H9 (cell line): ENCODE measurements at regions not wholly inside any gene's neighbourhood (a gene's known extent, or its start where the extent isn't known, plus 50 kb on each side); places are given as distances from the start of the nearest gene placed in this dataset.

Experiments used
- DNase-seq: peaks from one replicate; pipeline ENCODE4 v3.0.0-alpha.2; 2017
- H2AFZ ChIP-seq: one replicate; pipeline ENCODE4 v1.6.1; 2013; ENCODE audit warnings: mild to moderate bottlenecking, low read length, control low read depth, moderate library complexity
- H2AK5ac ChIP-seq: 2 replicates; pipeline ENCODE4 v1.6.1; 2013; ENCODE audit warnings: low read length, control low read depth, mixed read lengths; ENCODE audit not compliant: insufficient read length
- H2BK120ac ChIP-seq: one replicate; pipeline ENCODE4 v1.6.1; 2013; ENCODE audit warnings: low read depth, mild to moderate bottlenecking, low read length, control low read depth, inconsistent platforms; ENCODE audit not compliant: poor library complexity, severe bottlenecking
- H2BK12ac ChIP-seq: 2 replicates; pipeline ENCODE4 v1.6.1; 2013; ENCODE audit warnings: low read length, control low read depth, mixed read lengths, low read depth; ENCODE audit not compliant: insufficient read length
- H2BK15ac ChIP-seq: 2 replicates; pipeline ENCODE4 v1.6.1; 2013; ENCODE audit warnings: low read depth, low read length, control low read depth
- H2BK20ac ChIP-seq: one replicate; pipeline ENCODE4 v1.6.1; 2013; ENCODE audit warnings: low read depth, mild to moderate bottlenecking, low read length, control low read depth, inconsistent platforms; ENCODE audit not compliant: poor library complexity, severe bottlenecking
- H2BK5ac ChIP-seq: 2 replicates; pipeline ENCODE4 v1.6.1; 2013; ENCODE audit warnings: low read length, control low read depth, mixed read lengths; ENCODE audit not compliant: insufficient read length
- H3K14ac ChIP-seq: 2 replicates; pipeline ENCODE4 v1.6.1; 2013; ENCODE audit warnings: low read length, control low read depth; ENCODE audit not compliant: insufficient read depth
- H3K18ac ChIP-seq: 2 replicates; pipeline ENCODE4 v1.6.1; 2013; ENCODE audit warnings: low read depth, mild to moderate bottlenecking, mixed read lengths, low read length, control low read depth; ENCODE audit not compliant: insufficient read length
- H3K23ac ChIP-seq: 2 replicates; pipeline ENCODE4 v1.6.1; 2013; ENCODE audit warnings: low read length, control low read depth, mixed read lengths, low read depth; ENCODE audit not compliant: insufficient read length
- H3K23me2 ChIP-seq: 2 replicates; pipeline ENCODE4 v1.6.1; 2013; ENCODE audit warnings: low read depth, mild to moderate bottlenecking, mixed read lengths, low read length, control low read depth; ENCODE audit not compliant: insufficient read length, poor library complexity, severe bottlenecking
- H3K27ac ChIP-seq: 2 replicates; pipeline ENCODE4 v1.5.1; 2013; ENCODE audit warnings: low read length, control low read depth, mixed read lengths, low read depth; ENCODE audit not compliant: insufficient read length
- H3K27me3 ChIP-seq: 2 replicates; pipeline ENCODE4 v1.6.1; 2013; ENCODE audit warnings: low read length, control low read depth, inconsistent platforms; ENCODE audit not compliant: insufficient read depth
- H3K4ac ChIP-seq: 2 replicates; pipeline ENCODE4 v1.6.1; 2013; ENCODE audit warnings: low read depth, mild to moderate bottlenecking, control low read depth, inconsistent platforms, low read length, moderate library complexity
- H3K4me1 ChIP-seq: 2 replicates; pipeline ENCODE4 v1.6.1; 2013; ENCODE audit warnings: low read length, control low read depth, inconsistent platforms; ENCODE audit not compliant: insufficient read depth
- H3K4me2 ChIP-seq: 2 replicates; pipeline ENCODE4 v1.6.1; 2013; ENCODE audit warnings: low read length, control low read depth, mixed read lengths; ENCODE audit not compliant: insufficient read length, insufficient read depth
- H3K56ac ChIP-seq: 2 replicates; pipeline ENCODE4 v1.6.1; 2013; ENCODE audit warnings: low read depth, mild to moderate bottlenecking, mixed read lengths, low read length, control low read depth; ENCODE audit not compliant: insufficient read length
- H3K79me1 ChIP-seq: 2 replicates; pipeline ENCODE4 v1.6.1; 2013; ENCODE audit warnings: low read depth, mild to moderate bottlenecking, moderate library complexity, low read length, control low read depth, inconsistent platforms; ENCODE audit not compliant: insufficient read depth, poor library complexity, severe bottlenecking
- H3K79me2 ChIP-seq: 2 replicates; pipeline ENCODE4 v1.6.1; 2013; ENCODE audit warnings: low read length, control low read depth, inconsistent platforms; ENCODE audit not compliant: insufficient read depth
- H3K9ac ChIP-seq: 2 replicates; pipeline ENCODE4 v1.6.1; 2013; ENCODE audit warnings: low read length, control low read depth, mixed read lengths; ENCODE audit not compliant: insufficient read length; ENCODE audit errors: extremely low read depth
- H3K9me3 ChIP-seq: one replicate; pipeline ENCODE4 v1.6.1; 2013; ENCODE audit warnings: low read depth, low read length, inconsistent platforms; ENCODE audit not compliant: control insufficient read depth
- H3T11ph ChIP-seq: one replicate; pipeline ENCODE4 v1.6.1; 2013; ENCODE audit warnings: mild to moderate bottlenecking, low read length, control low read depth, inconsistent platforms
- H4K20me1 ChIP-seq: one replicate; pipeline ENCODE4 v1.6.1; 2013; ENCODE audit not compliant: control insufficient read depth, insufficient read length, insufficient read depth
- H4K5ac ChIP-seq: 2 replicates; pipeline ENCODE4 v1.6.1; 2013; ENCODE audit warnings: low read depth, mild to moderate bottlenecking, mixed read lengths, low read length, control low read depth; ENCODE audit not compliant: insufficient read length
- H4K8ac ChIP-seq: replicated peaks from 2 replicates; pipeline ENCODE4 v1.6.1; 2013; ENCODE audit warnings: low read length, control low read depth, mixed read lengths, low read depth; ENCODE audit not compliant: insufficient read length
- H4K91ac ChIP-seq: 2 replicates; pipeline ENCODE4 v1.6.1; 2013; ENCODE audit warnings: low read depth, mild to moderate bottlenecking, moderate library complexity, mixed read lengths, low read length, control low read depth; ENCODE audit not compliant: insufficient read length
- H3K27ac Mint-ChIP-seq, 3 experiments: 2 replicates in 2 of 3; 3 replicates in 1 of 3; pipeline ENCODE4 v1.8.0; 2020 to 2021; ENCODE audit warnings: mixed read lengths in 3 of 3, mild to moderate bottlenecking in 1 of 3, moderate library complexity in 1 of 3
- H3K27me3 Mint-ChIP-seq: 2 replicates; pipeline ENCODE4 v1.8.0; 2021; ENCODE audit warnings: low read depth, mild to moderate bottlenecking, moderate library complexity, mixed read lengths
- H3K36me3 Mint-ChIP-seq, 3 experiments: 2 replicates in 2 of 3; 3 replicates in 1 of 3; pipeline ENCODE4 v1.8.0; 2020 to 2021; ENCODE audit warnings: low read depth in 3 of 3, mixed read lengths in 3 of 3; ENCODE audit not compliant: insufficient read depth in 1 of 3
- H3K4me1 Mint-ChIP-seq, 2 experiments: 2 replicates each; pipeline ENCODE4 v1.8.0; 2020; ENCODE audit warnings: mixed read lengths in 2 of 2
- H3K4me3 Mint-ChIP-seq, 2 experiments: 2 replicates in 1 of 2; 3 replicates in 1 of 2; pipeline ENCODE4 v1.8.0; 2020 to 2021; ENCODE audit warnings: mild to moderate bottlenecking in 2 of 2, mixed read lengths in 2 of 2, moderate library complexity in 1 of 2
- H3K9me3 Mint-ChIP-seq, 2 experiments: 2 replicates in 1 of 2; 3 replicates in 1 of 2; pipeline ENCODE4 v1.8.0; 2020; ENCODE audit warnings: mild to moderate bottlenecking in 2 of 2, mixed read lengths in 2 of 2, moderate library complexity in 1 of 2
- CTCF ChIP-seq: fragments of 200-600 bp; sonication (generic); conservative IDR thresholded peaks from 3 replicates; pipeline ENCODE4 v1.8.0; 2021; ENCODE audit warnings: antibody characterized with exemption, mild to moderate bottlenecking
- WGBS: extraction: QIAGEN DNeasy Blood & Tissue Kit; methylation state at CpG from one replicate; pipeline ENCODE4 v1.1.7; 2013; ENCODE audit warnings: missing lambda C conversion rate, low lambda C conversion rate, mixed read lengths; ENCODE audit not compliant: insufficient read length; ENCODE audit errors: extremely low coverage; 5-methylcytosine and 5-hydroxymethylcytosine counted together

- H2BK20ac ChIP-seq: no peak overlapping the region
- no peak for TF ChIP-seq CTCF
- H2BK15ac ChIP-seq: no peak overlapping the region
- no peak overlapping the region for H3K4me3 Mint-ChIP-seq
- H3K18ac ChIP-seq: no peak overlapping the region
- 0 out of 7 replicates have a peak overlapping the region, but pooled peaks of 1 of the 3 experiments have one; percentile 22 for H3K27ac Mint-ChIP-seq
- H3K4me1 Mint-ChIP-seq: peaks cover 17 to 18% of the 10 kb centered on the region in 2 experiments
- no peaks in the 10 kb centered on the region for H4K20me1 ChIP-seq
- peaks cover 5 to 9% of the 10 kb centered on the region in 2 experiments; a peak in 4 of 5 replicates for H3K9me3 Mint-ChIP-seq
- H3K4ac ChIP-seq: no peak overlapping the region
- no peak overlapping the region for H3K23ac ChIP-seq
- peaks cover 2% of the 10 kb centered on the region; the same call in 1 of the 2 replicates for H3K4me1 ChIP-seq
- H2BK120ac ChIP-seq: no peak overlapping the region
- H2AK5ac ChIP-seq: no peak overlapping the region
- H3K36me3 Mint-ChIP-seq: peaks cover 4 to 11% (median 5%) of the 10 kb centered on the region in 3 experiments; a peak in 6 of 7 replicates
- no peaks in the 10 kb centered on the region for H3K79me2 ChIP-seq
- no peaks in the 10 kb centered on the region for H3K79me1 ChIP-seq
- no CpG with 5 or more reads among the region's 1 CpG for WGBS
- H3K9me3 ChIP-seq: no peaks in the 10 kb centered on the region
- no peak overlapping the region for H3K4me2 ChIP-seq
- no peak overlapping the region for H4K5ac ChIP-seq
- no peaks in the 10 kb centered on the region for H3K23me2 ChIP-seq
- DNase-seq: no peak
- H4K91ac ChIP-seq: no peak overlapping the region
- H2AFZ ChIP-seq: no peak overlapping the region
- H3K56ac ChIP-seq: no peak overlapping the region
- H3K14ac ChIP-seq: no peak overlapping the region
- no peaks in the 10 kb centered on the region for H3K27me3 Mint-ChIP-seq
- H4K8ac ChIP-seq: no peak overlapping the region
- no peaks in the 10 kb centered on the region for H3K27me3 ChIP-seq
- H3T11ph ChIP-seq: no peak overlapping the region
- no peak overlapping the region for H2BK5ac ChIP-seq
- no peak overlapping the region for H3K27ac ChIP-seq
- no peak overlapping the region for H3K9ac ChIP-seq
- H2BK12ac ChIP-seq: no peak overlapping the region
These were observed 161.5 kb upstream of the POU3F2 start for GRCh38 chr6:98672681-98673475.
